Neural crest cell (in vitro differentiated cells): ENCODE measurements at regions not wholly inside any gene's neighbourhood (a gene's known extent, or its start where the extent isn't known, plus 50 kb on each side); places are given as distances from the start of the nearest gene placed in this dataset.

Experiments used
- DNase-seq: peaks from one replicate; pipeline ENCODE4 v3.0.0; 2021; ENCODE audit warnings: low read depth, mixed read lengths, low spot score
- H3K27ac Mint-ChIP-seq: one replicate; pipeline ENCODE4 v1.8.0; 2021; ENCODE audit warnings: mild to moderate bottlenecking, mixed read lengths; ENCODE audit not compliant: unreplicated experiment
- H3K27me3 Mint-ChIP-seq: 2 replicates; pipeline ENCODE4 v1.8.0; 2021; ENCODE audit warnings: low read depth, mild to moderate bottlenecking, mixed read lengths
- H3K36me3 Mint-ChIP-seq: 2 replicates; pipeline ENCODE4 v1.8.0; 2021; ENCODE audit warnings: low read depth, mild to moderate bottlenecking, mixed read lengths
- H3K4me1 Mint-ChIP-seq: 2 replicates; pipeline ENCODE4 v1.8.0; 2021; ENCODE audit warnings: mixed read lengths
- H3K4me3 Mint-ChIP-seq: one replicate; pipeline ENCODE4 v1.8.0; 2021; ENCODE audit warnings: mild to moderate bottlenecking, mixed read lengths
- H3K9me3 Mint-ChIP-seq: 2 replicates; pipeline ENCODE4 v1.8.0; 2021; ENCODE audit warnings: mixed read lengths
- CTCF ChIP-seq: fragments of 200-600 bp; sonication (generic); conservative IDR thresholded peaks from 2 replicates; pipeline ENCODE4 v1.5.0; 2021; ENCODE audit warnings: antibody characterized with exemption, mild to moderate bottlenecking

- Mint-ChIP-seq H3K27me3 (no peaks in the 10 kb centered on the region), H3K9me3 (no peaks in the 10 kb centered on the region), H3K4me1 (peaks cover 11% of the 10 kb centered on the region), H3K27ac (no peak overlapping the region), H3K36me3 (no peaks in the 10 kb centered on the region), H3K4me3 (no peak overlapping the region)
- DNase-seq = no peak
- TF ChIP-seq CTCF = no peak
These were observed 75.6 kb downstream of the RMI2 start for GRCh38 chr16:11420895-11421294.

- H3K4me1 Mint-ChIP-seq = peaks cover 11% of the 10 kb centered on the region
- H3K27me3 Mint-ChIP-seq = no peaks in the 10 kb centered on the region
- H3K36me3 Mint-ChIP-seq = no peaks in the 10 kb centered on the region
- no peak for TF ChIP-seq CTCF
- DNase-seq = no peak
- H3K27ac Mint-ChIP-seq = no peak overlapping the region
- H3K9me3 Mint-ChIP-seq = no peaks in the 10 kb centered on the region
- no peak overlapping the region for H3K4me3 Mint-ChIP-seq
These were observed 77.4 kb downstream of the RMI2 start for GRCh38 chr16:11422381-11423314.

DNA sequence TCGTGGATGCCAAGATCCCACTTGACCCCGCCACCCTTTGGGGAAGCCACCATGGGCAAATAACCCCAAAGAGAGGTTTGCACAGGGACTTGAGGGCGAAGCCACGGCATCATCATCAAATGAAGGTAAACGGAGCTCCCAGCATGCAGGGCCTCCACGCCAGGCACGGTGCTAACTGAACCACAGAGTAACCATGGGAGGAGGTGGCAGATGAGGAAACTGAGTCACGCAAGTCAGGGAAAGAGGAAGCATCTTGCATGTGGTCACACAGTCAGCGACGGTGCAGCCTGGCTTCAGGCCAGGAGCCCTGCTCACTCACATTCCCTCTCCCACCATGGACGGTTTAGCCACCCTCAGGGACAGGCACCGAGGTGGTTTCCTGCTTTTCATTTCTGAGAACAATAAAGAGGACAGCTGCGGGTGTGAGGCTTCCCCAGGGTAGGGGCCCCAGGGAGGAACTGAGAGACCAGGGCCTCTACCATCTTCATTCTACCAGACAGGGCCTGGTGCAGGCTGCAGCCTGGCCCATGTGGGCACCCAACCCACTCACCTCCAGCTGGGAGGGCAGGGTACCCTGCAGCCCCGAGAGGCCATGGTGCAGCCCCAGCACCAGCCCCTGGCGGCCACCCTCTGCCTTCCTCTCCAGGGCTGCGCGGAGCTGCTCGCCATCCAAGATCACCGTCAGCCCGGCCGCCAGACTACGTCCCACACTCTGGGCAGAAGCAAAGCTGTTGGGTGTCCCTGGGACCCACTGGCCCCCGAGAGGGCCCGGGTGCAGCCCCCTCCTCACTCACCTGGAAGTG lies 78.3 kb downstream of the RMI2 start:
- TF ChIP-seq CTCF = no peak
- no peak overlapping the region for H3K4me3 Mint-ChIP-seq
- no peaks in the 10 kb centered on the region for H3K9me3 Mint-ChIP-seq
- H3K27ac Mint-ChIP-seq = no peak overlapping the region
- no peak for DNase-seq
- no peaks in the 10 kb centered on the region for H3K36me3 Mint-ChIP-seq
- no peaks in the 10 kb centered on the region for H3K27me3 Mint-ChIP-seq
- H3K4me1 Mint-ChIP-seq = peaks cover 3% of the 10 kb centered on the region

- Mint-ChIP-seq H3K27ac (no peak overlapping the region), H3K4me3 (no peak overlapping the region), H3K9me3 (no peaks in the 10 kb centered on the region), H3K4me1 (no peaks in the 10 kb centered on the region), H3K27me3 (no peaks in the 10 kb centered on the region), H3K36me3 (no peaks in the 10 kb centered on the region)
- TF ChIP-seq CTCF = no peak
- DNase-seq = no peak
These were observed 78.8 kb downstream of the RMI2 start for GRCh38 chr16:11424118-11424460.

GRCh38 chr16:11425140-11425539 lies 79.9 kb downstream of the RMI2 start:
- no peak overlapping the region for H3K4me3 Mint-ChIP-seq
- DNase-seq = no peak
- no peaks in the 10 kb centered on the region for H3K27me3 Mint-ChIP-seq

More at GRCh38 chr16:11425140-11425539, 79.9 kb downstream of the RMI2 start:
- TF ChIP-seq CTCF = no peak
- H3K27ac Mint-ChIP-seq = no peak overlapping the region
- H3K36me3 Mint-ChIP-seq = no peaks in the 10 kb centered on the region
- no peaks in the 10 kb centered on the region for H3K9me3 Mint-ChIP-seq
- H3K4me1 Mint-ChIP-seq = no peaks in the 10 kb centered on the region
